WTC11 (cell line): ENCODE measurements at regions not wholly inside any gene's neighbourhood (a gene's known extent, or its start where the extent isn't known, plus 50 kb on each side); places are given as distances from the start of the nearest gene placed in this dataset.

Experiments
- ATAC-seq: fragments of 200-7000 bp; cut with Tn5 transposase; 2 replicates; pipeline ENCODE4 v1.10.0; 2021; ENCODE audit warnings: mild to moderate bottlenecking, moderate library complexity
- CTCF ChIA-PET: fragments of 300-600 bp; sonication (Branson Sonifier 250); formaldehyde crosslinking; loops from one replicate; lab custom pipeline; 2021; ENCODE audit warnings: antibody characterized with exemption; lab: Charles Lee
- POLR2A ChIA-PET: fragments of 350-600 bp; sonication (Branson Sonifier 250); formaldehyde crosslinking; loops from one replicate; lab custom pipeline; 2021; ENCODE audit warnings: antibody characterized with exemption; lab: Charles Lee
- DNase-seq: peaks from one replicate; pipeline ENCODE4 v3.0.0; 2021; ENCODE audit warnings: low spot score
- H3K27ac Mint-ChIP-seq: 2 replicates; pipeline ENCODE4 v1.8.0; 2021; ENCODE audit warnings: mixed read lengths
- H3K27me3 Mint-ChIP-seq: 2 replicates; pipeline ENCODE4 v1.8.0; 2021; ENCODE audit warnings: low read depth, mild to moderate bottlenecking, moderate library complexity, mixed read lengths
- H3K36me3 Mint-ChIP-seq: 2 replicates; pipeline ENCODE4 v1.8.0; 2021; ENCODE audit warnings: mixed read lengths
- H3K4me1 Mint-ChIP-seq: 2 replicates; pipeline ENCODE4 v1.8.0; 2022; ENCODE audit warnings: mixed read lengths
- H3K4me3 Mint-ChIP-seq: 2 replicates; pipeline ENCODE4 v1.8.0; 2021; ENCODE audit warnings: mild to moderate bottlenecking, moderate library complexity, mixed read lengths
- H3K9me3 Mint-ChIP-seq: 2 replicates; pipeline ENCODE4 v1.8.0; 2021; ENCODE audit warnings: mixed read lengths
- AR ChIP-seq: fragments of 250-450 bp; sonication (Bioruptor Pico); IDR thresholded peaks from 2 replicates; pipeline ENCODE4 v1.9.0; 2021; ENCODE audit warnings: mild to moderate bottlenecking
- FOXP4 ChIP-seq: sonication (generic); formaldehyde crosslinking; IDR thresholded peaks from 2 replicates; pipeline ENCODE4 v1.8.0; 2022; ENCODE audit warnings: mild to moderate bottlenecking, missing genetic modification reagents
- PREB ChIP-seq: sonication (generic); formaldehyde crosslinking; IDR thresholded peaks from 2 replicates; pipeline ENCODE4 v1.8.1; 2022; ENCODE audit warnings: mild to moderate bottlenecking, missing genetic modification reagents, moderate library complexity, borderline replicate concordance
- TCF7 ChIP-seq: sonication (generic); formaldehyde crosslinking; IDR thresholded peaks from 2 replicates; pipeline ENCODE4 v1.8.0; 2022; ENCODE audit warnings: mild to moderate bottlenecking, low read depth, missing genetic modification reagents, moderate library complexity
- ZBTB43 ChIP-seq: sonication (generic); formaldehyde crosslinking; IDR thresholded peaks from 2 replicates; pipeline ENCODE4 v1.8.1; 2023; ENCODE audit warnings: mild to moderate bottlenecking, missing genetic modification reagents
- ZNF423 ChIP-seq: fragments of 250-450 bp; sonication (Bioruptor Pico); IDR thresholded peaks from 2 replicates; pipeline ENCODE4 v2.1.2; 2022; ENCODE audit warnings: mild to moderate bottlenecking, moderate library complexity
- ZNF532 ChIP-seq: fragments of 250-450 bp; sonication (Bioruptor Pico); IDR thresholded peaks from 2 replicates; pipeline ENCODE4 v1.9.0; 2021; ENCODE audit warnings: mild to moderate bottlenecking, borderline replicate concordance

- no peaks in the 10 kb centered on the region for H3K4me1 Mint-ChIP-seq
- H3K9me3 Mint-ChIP-seq = peaks cover 5% of the 10 kb centered on the region
- H3K36me3 Mint-ChIP-seq = no peaks in the 10 kb centered on the region
- ChIA-PET POLR2A (no interaction called here), CTCF (no interaction called here)
- DNase-seq = no peak
- no peak overlapping the region for H3K4me3 Mint-ChIP-seq
- no peak for TF ChIP-seq TCF7
- no peak for TF ChIP-seq ZBTB43 (CRISPR knock-in tag)
- no peak for TF ChIP-seq AR (CRISPR knock-in tag)
- H3K27ac Mint-ChIP-seq = no peak overlapping the region
- ATAC-seq = no peak
- H3K27me3 Mint-ChIP-seq = no peaks in the 10 kb centered on the region; the same call in none of the 2 replicates
These were observed 212.6 kb downstream of the MN1 start for GRCh38 chr22:27588915-27589314.

- ChIA-PET POLR2A (interaction anchor here (0.9 kb wide), 1 partner anchor 137 kb away, joined by 3 read pairs; no protein-coding TSS in a partner anchor), CTCF (interaction anchor here (1.0 kb wide), 1 partner anchor 175 kb away, joined by 3 read pairs; no protein-coding TSS in a partner anchor)
- DNase-seq = no peak
- ATAC-seq = no peak
- Mint-ChIP-seq H3K9me3 (peaks cover 5% of the 10 kb centered on the region), H3K36me3 (no peaks in the 10 kb centered on the region), H3K4me3 (no peak overlapping the region), H3K27ac (no peak overlapping the region), H3K27me3 (no peaks in the 10 kb centered on the region; the same call in 1 of the 2 replicates), H3K4me1 (no peaks in the 10 kb centered on the region)
- no peak for TF ChIP-seq PREB (CRISPR knock-in tag)
- TF ChIP-seq ZNF532 (CRISPR knock-in tag) = no peak
- no peak for TF ChIP-seq ZNF423 (CRISPR knock-in tag)
These were observed 210.5 kb downstream of the MN1 start for GRCh38 chr22:27591060-27591459.

DNA sequence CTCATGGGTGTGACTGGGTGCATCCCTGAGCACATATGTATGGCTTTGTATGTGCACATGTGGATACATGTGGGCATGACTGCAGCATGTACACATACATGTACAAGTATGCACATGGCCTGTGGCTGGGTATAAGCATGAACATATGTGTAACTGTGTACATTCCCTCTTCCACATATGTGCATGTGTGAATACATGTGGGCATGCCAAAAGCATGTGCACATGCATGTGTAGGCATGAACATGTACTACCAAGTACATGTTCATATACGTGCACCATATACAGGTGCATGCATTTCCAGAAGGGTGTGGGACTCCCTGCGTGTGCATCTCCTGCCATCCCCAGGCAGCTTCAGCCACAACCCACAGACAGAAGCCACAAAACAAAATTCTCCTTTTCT is 208.2 kb downstream of the MN1 start:
- H3K9me3 Mint-ChIP-seq = peaks cover 5% of the 10 kb centered on the region
- DNase-seq = no peak
- ChIA-PET CTCF (no interaction called here), POLR2A (no interaction called here)
- TF ChIP-seq FOXP4 = no peak
- H3K27ac Mint-ChIP-seq = no peak overlapping the region
- no peak for ATAC-seq
- H3K4me1 Mint-ChIP-seq = no peaks in the 10 kb centered on the region
- H3K36me3 Mint-ChIP-seq = no peaks in the 10 kb centered on the region
- no peaks in the 10 kb centered on the region for H3K27me3 Mint-ChIP-seq
- H3K4me3 Mint-ChIP-seq = no peak overlapping the region
